Mammary epithelial cell (primary cell): ENCODE measurements at regions not wholly inside any gene's neighbourhood (a gene's known extent, or its start where the extent isn't known, plus 50 kb on each side); places are given as distances from the start of the nearest gene placed in this dataset.

ENCODE experiments used
- EZH2 ChIP-seq: IDR thresholded peaks from 2 replicates; pipeline ENCODE4 v1.6.1; 2012; ENCODE audit warnings: low read length, inconsistent platforms, borderline replicate concordance
- TF ChIP-seq, protein P1 (sequence below), 2 donors: IDR thresholded peaks in 1 of 2; conservative IDR thresholded peaks in 1 of 2; 2 replicates each; pipeline ENCODE4 v1.5.1; 2011 to 2012; ENCODE audit warnings: inconsistent platforms in 2 of 2, low read length in 2 of 2, mild to moderate bottlenecking in 2 of 2, control low read depth in 1 of 2, low read depth in 1 of 2; ENCODE audit not compliant: insufficient read depth in 1 of 2; ENCODE audit errors: extremely low read depth in 1 of 2

DNA sequence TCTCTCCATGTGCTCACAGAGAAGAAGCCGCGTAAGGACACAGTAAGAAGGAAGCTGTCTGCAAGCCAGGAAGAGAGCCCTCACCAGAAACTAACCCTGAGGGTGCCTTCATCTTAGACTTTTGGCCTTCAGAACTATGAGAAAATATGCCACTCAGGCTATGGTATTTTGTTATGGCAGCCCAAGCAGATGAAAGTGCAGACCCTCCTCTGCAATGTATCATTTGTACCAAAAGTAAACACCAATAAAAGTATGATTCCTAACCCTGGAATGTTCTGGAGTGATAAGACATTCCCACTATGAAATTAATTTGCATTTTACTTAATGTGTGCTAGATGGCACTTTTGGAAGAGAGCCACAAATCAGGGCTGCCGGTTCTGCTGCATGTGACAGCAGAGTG lies 594.3 kb downstream of the UTRN start:
- TF ChIP-seq, protein P1, sequence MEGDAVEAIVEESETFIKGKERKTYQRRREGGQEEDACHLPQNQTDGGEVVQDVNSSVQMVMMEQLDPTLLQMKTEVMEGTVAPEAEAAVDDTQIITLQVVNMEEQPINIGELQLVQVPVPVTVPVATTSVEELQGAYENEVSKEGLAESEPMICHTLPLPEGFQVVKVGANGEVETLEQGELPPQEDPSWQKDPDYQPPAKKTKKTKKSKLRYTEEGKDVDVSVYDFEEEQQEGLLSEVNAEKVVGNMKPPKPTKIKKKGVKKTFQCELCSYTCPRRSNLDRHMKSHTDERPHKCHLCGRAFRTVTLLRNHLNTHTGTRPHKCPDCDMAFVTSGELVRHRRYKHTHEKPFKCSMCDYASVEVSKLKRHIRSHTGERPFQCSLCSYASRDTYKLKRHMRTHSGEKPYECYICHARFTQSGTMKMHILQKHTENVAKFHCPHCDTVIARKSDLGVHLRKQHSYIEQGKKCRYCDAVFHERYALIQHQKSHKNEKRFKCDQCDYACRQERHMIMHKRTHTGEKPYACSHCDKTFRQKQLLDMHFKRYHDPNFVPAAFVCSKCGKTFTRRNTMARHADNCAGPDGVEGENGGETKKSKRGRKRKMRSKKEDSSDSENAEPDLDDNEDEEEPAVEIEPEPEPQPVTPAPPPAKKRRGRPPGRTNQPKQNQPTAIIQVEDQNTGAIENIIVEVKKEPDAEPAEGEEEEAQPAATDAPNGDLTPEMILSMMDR (conservative IDR thresholded peaks at IDR 0.05 in 1 of 2, IDR thresholded peaks at IDR 0.05 in 1 of 2; ENCODE audit: extremely low read depth in 1 of 2, insufficient read depth in 1 of 2, low read depth in 1 of 2, low read length in 2 of 2), result no peak
- TF ChIP-seq EZH2, result no peak
